RPMI7951 (cell line): ENCODE measurements at regions not wholly inside any gene's neighbourhood (a gene's known extent, or its start where the extent isn't known, plus 50 kb on each side); places are given as distances from the start of the nearest gene placed in this dataset.
"Not testable (repeated sequence)": the region's sequence is repeated elsewhere in the genome, so short reads cannot be mapped to it uniquely, and the experiment has no call there.

ENCODE experiments used
- DNase-seq: peaks from one replicate; pipeline ENCODE4 v3.0.0-alpha.2; 2012; ENCODE audit warnings: low read depth

DNA sequence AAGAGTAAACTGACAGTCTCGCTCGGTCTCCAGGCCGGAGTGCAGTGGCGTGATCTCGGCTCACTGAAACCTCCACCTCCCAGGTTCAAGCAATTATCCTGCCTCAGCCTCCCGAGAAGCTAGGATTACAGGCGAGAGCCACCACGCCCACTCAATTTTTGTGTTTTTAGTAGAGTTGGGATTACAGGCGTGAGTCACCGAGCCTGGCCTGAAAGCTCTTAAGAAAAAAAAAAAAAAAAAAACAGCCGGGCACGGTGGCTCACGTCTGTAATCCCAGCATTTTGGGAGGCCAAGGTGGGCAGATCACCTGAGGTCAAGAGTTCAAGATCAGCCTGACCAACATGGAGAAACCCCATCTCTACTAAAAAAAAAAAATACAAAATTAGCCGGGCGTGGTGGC lies 55.3 kb upstream of the THOC2 start:
- DNase-seq: peak; percentile 45

DNA sequence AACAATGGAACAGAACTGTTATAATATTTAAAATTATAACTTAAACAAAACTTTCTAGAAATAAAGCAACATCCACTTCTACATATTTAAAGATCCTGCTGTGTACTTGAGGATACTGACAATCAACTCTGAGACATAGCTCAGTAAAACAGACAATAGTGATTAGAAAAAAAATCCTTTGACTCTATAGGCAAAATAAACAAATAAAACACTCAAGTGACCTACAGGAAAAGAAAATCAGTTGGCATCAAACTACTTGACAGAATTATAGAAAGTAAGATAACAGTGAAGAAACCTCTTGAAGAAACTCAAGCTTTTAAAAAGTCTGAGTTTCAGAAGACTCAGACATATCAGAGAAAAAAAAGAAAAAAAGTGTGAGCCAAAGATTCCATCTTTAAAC lies 55.9 kb upstream of the THOC2 start:
- no peak for DNase-seq

- DNase-seq: peak; percentile 37
These were observed 62.1 kb upstream of the XIAP start for GRCh38 chrX:123797543-123798447.

- DNase-seq: not testable (repeated sequence)
These were observed 61.0 kb upstream of the XIAP start for GRCh38 chrX:123798706-123799430.

DNA sequence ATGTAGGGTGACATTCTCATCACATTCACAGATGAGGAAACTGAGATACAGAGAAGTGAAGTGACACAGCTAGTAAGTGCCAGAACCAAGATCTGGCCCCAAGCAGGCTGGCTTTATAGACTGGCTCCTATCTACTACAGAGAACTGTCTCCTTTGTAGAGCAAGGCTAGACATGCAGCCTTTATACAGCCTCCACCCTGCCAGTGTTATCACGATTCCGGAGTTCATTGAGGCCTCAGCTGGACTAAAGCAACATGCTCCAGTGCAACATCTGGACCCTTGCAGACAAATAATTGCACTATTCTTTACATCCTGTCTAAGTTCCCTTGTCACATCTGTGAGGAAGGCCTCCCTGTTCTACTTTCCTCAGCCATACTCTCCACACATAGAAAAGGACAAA lies 58.0 kb upstream of the XIAP start:
- no peak for DNase-seq

DNA sequence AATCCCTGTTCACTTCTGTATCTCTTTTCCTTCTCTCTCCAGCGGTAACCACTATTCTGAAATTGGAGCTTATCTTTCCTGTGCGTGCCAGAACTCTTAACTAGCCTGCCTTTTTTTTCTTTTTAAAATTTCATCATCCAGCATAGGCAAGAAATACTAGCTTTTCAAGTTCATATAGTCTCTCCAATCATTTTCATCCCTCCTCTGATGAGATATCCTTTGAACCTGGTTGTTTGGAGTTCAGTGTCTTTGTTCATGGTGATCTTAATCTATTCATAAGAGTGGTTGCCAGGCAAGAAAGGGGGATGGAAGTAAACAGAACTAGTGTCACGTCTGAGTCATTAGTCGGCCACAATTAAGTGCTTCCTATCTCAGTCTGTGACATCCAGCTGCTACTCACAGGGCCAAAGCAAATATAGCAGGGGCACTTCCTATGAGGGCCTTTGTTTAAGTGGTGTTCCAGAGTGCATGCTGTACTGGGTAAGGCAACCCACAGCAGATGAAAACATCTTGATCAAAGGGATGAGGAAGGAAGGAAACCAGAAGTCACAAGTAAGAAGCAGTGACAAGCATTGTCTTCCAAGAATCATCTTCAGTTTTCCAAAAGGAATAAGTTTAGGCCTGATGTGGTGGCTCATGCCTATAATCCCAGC lies 56.4 kb upstream of the XIAP start:
- peak; percentile 89 for DNase-seq

DNA sequence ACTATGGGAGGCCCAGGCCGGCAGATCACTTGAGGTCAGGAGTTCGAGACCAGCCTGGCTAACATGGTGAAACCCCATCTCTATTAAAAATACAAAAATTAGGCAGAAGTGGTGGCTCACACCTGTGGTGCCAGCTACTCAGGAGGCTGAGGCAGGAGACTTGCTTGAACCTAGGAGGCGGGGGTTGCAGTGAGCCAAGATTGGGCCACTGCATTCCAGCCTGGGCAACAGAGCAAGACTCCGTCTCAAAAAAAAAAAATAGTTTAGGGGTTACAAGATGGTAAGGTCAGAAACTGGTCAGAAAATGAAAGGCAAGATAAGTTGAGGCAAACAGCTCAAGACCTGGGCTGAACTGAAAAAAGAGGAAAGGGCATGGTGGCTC lies 55.9 kb upstream of the XIAP start:
- DNase-seq: not testable (repeated sequence)

- DNase-seq: peak; percentile 53
These were observed 51.9 kb upstream of the XIAP start for GRCh38 chrX:123807835-123808416.

DNA sequence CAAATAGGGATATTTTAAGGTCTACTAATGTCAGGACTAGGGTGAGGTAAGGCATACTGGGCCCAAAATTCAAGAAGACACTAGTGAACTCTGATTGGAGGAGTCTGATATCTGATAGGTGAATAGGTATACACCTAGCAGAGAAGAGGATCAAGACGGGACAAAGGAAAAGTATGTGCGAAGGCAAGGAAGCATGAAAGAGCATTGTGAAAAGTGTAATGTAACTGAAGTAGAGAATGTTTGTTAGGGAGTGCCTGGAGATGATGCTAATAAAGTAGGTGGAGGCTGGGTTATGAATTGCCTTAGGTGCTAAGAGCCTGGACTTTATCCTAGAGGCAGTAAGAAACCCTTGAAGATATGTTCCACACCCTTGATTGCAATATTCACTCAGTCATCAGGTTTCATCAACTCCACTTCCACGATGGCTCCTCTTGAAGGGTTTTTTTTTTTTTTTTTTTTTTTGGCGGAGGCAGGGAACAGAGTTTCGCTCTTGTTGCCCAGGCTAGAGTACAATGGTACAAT lies 49.9 kb upstream of the XIAP start:
- no peak for DNase-seq
